Right renal pelvis (tissue), 4 donors: ENCODE measurements at regions not wholly inside any gene's neighbourhood (a gene's known extent, or its start where the extent isn't known, plus 50 kb on each side); places are given as distances from the start of the nearest gene placed in this dataset.
"Not testable (repeated sequence)": the region's sequence is repeated elsewhere in the genome, so short reads cannot be mapped to it uniquely, and the experiment has no call there.

Source experiments
- DNase-seq, 4 donors: peaks; one replicate each; pipeline ENCODE4 v3.0.0-alpha.2; 2013; ENCODE audit warnings: low read depth in 4 of 4, low spot score in 3 of 4, missing footprints in 1 of 4

DNA sequence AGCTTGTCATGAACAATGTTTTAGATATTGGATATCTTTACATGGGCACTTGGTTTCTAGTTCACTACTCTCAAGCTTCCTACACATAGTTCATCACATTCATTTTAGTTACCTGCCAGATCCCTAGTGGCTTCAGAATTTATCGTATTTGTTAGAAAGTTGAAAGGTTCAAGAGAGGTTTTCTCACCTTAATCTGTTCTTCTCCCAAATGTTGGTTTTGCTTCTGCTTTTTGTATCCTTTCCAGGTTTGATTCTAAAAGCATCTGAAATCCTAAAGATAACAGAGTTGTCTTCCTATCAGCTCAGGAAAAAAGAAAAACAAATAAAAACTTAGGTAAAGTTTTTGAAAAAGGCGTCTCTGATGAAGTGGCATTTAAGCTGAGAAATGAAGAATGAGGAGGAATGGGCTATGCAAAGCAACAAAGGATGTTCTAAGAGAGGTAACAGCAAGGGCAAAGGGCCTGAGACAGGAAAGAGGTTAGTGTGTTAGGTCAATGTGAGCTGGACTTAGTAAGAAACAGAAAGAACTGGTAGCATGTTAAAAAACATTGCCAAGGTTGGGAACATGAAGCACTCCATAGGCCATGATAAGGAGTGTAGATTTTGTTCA lies 104.7 kb upstream of the CMC1 start:
- no peak for DNase-seq

- no peak for DNase-seq
Measured at GRCh38 chr3:28138043-28138610, 103.3 kb upstream of the CMC1 start.

- no peak for DNase-seq
Measured at GRCh38 chr3:28139288-28139687, 102.1 kb upstream of the CMC1 start.

DNA sequence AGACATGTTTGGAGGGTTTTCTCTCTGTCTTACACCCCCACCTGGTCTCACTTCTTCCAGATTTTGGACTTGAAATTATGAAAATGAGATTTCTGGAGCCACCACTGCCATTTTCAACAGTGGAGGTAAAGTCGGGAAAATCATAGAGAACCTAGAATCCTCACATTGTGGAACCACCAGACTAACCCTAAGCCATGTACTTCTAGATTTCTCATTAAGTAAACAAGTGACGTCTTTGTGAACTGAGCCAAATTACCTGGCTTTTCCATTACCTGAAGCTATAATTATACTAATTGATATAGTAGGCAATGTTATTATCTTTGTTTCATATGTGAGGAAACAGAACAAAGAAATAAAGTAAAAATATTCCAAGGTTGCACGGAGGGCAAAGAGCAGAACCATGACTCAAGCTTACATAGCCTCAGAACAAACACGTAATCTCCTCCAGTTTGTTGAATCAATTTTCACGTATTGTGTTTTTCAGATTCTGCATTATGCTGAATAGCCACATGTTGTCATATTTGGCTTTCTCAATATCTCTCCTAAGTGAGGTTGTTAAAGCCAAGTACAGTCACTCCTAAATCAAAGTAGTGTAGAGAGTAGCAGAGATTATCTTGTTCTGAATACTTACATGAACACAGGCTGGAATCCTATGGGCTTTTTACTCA lies 101.3 kb upstream of the CMC1 start:
- DNase-seq: no peak

- no peak for DNase-seq
Measured at GRCh38 chr3:28140664-28141063, 100.8 kb upstream of the CMC1 start.

DNA sequence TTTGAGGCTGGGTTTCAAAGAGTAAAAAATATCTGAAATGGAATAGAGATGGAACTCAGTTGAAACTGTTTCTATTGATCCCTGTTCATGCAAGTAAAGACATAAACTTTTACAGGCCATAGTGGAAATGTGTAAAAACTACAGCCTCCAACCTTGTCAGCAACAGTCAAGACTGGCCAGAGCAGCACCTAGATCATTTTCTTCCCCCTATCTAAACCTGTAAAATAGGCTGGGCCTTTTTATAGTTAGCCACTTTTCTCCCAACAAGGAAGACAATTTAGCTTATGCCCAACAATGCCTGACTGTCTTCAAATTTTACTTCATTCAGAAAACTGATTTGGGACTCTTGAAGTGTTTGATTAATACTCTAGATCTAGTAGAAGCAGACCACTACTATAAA lies 91.5 kb upstream of the CMC1 start:
- no peak for DNase-seq

DNA sequence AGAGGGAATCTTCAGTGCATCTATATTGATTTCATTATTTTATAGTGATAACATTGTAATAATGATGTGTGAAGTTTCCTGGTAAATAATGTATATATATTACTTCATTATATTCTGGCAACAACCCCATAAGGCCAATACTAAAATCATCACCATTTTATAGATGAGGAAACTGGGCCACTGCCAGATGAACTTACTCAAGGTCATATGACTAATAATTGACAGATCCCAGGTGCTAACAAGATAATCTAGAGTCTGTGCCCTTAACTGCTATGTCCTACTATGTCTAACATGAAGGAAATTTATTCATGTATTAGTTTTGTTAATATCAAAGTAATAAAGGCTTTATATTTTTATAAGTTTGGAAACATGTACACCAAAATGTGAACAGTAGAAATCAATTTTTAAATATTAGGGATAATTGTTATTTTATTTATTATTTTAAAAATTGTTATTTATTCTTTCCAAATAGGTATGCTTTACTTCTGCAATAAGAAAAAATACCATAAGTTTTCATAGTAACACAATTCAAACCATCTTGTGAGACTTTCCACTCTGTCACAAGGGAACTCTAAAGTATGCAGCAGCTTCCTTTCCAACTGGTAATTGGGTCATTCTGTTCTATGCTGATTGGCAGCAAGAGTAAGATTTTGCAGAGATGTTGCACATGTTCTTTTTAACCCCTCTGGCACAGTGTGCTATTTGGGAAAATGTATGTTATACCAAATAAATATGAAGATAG lies 90.8 kb upstream of the CMC1 start:
- DNase-seq: no peak

DNA sequence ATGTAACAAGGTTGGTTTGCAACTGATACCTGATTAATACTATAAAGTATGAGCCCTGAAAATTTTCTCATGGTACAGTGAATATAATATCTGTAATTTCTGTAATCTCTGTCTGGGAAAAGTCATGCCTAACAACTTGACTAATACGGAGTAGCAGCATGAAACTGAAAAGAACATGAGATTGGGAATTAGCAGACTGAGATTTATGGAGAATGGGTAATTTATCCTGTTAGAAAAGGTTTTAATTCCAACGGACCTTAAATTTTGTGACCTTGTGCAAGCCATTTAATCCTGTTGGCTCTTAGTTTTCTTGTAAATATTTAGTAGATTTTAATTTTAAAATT lies 90.2 kb upstream of the CMC1 start:
- no peak for DNase-seq

DNA sequence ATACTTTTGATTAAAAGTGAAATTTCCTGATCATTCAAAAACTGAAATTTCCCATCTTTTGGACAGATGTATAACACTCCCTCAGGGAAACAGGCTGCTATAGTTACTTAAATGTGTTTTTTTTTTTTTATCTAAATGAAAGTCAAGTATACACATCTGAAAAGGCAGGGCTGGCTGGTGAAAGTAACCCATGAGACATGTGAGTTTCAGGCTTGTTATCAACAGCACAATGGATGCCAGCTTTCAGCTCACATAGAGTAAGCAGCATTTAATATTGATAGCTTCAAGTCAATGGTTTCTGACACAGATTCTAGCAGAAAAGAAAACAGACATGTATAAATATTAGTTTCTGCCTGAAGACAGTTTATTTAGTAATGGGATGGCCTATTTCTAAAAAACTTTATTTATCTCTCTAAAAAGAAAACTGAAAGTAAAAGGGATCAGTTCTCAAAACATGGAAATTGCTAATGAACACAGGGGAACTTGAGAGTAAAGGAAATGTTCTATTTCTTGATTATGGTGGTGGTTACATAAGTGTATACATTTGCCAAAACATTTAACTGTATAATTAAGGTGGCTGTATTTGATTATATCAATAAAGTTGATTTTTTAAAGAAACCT lies 89.7 kb upstream of the CMC1 start:
- no peak for DNase-seq

GRCh38 chr3:28155631-28156030 lies 85.8 kb upstream of the CMC1 start:
- no peak for DNase-seq

- not testable (repeated sequence) for DNase-seq
Measured at GRCh38 chr3:28156599-28156998, 84.8 kb upstream of the CMC1 start.

DNA sequence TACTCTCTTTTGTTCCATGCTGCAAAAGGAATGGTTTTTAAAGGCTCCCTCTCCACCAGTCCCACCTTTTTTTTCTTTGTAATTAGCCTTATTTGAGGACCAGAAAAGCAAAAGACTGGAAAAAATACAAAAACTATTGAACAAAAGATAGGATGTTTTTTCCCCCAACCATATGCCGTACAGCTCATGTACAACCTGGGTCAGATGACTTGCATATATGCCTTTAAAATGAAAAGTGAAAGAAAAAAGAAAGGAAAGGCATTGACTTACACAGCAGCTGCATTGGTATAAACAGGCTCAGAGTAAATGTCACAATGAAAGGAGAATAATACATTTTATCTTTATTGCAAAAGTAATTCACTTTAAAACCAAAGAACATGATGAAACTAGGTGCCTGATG lies 69.5 kb upstream of the CMC1 start:
- no peak for DNase-seq

- DNase-seq: no peak
Measured at GRCh38 chr3:28172748-28173147, 68.7 kb upstream of the CMC1 start.

- DNase-seq: no peak
Measured at GRCh38 chr3:28173836-28174235, 67.6 kb upstream of the CMC1 start.

- no peak for DNase-seq
Measured at GRCh38 chr3:28186748-28187147, 54.7 kb upstream of the CMC1 start.

DNA sequence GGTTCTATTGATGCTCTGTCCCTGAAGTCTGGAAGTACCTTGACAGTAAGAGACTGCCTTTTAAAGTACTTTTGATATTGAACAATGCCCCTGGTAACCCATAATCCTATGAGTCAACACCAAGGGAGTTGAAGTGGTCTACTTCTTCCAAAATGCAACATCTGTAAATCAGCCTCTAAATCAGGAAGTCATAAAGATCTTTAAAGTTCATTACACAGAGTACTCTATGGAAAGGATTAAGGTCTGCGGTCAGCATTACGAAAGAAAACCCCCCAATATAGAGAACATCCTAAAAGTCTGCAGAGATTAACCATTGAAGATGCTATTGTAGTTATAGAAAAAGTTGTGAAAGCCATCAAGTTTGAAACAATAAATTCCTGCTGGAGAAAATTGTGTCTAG lies 52.7 kb upstream of the CMC1 start:
- DNase-seq: no peak

GRCh38 chr3:28191363-28191762 lies 50.1 kb upstream of the CMC1 start:
- DNase-seq: no peak
